ENCODE measurements at regions not wholly inside any gene's neighbourhood (a gene's known extent, or its start where the extent isn't known, plus 50 kb on each side); places are given as distances from the start of the nearest gene placed in this dataset.
A peak's percentile ranks its signal among the peaks of the same experiment; 100 is the strongest.

DNA sequence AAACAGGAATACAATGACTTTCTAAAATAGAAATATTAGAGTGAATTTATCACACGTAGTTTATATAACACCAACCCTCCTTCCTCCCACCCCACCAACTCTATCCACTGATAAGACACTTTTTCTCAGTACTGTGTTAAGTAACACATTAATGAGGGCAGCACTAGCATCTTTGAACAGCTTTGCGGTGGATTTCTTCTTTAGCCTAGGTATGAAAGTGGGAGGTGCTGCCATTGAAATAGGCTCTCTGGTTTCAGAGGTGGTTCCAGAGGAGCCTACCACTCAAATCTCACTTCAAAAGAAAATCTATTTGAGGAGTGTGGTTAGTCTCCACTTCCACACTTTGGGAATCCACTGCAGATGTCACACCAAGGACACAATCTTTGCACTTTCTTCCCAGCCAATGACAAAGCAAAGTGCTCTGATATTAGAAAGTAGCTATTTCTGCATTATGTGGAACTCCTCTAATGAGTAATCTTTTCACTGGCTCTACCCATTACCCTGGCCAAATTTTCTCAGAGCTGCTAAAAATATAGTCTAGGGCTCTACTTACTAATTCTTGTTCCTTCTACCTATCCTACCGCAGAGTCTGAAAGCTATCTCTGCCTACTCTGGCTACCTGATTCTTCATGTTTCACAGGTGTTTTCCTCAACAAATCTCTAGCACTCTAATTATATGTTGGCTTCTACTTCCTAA lies 1667.8 kb downstream of the MRPL39 start:
- no peak overlapping the region for H3K4me2 ChIP-seq (ENCODE audit: low read depth, low read length, poor library complexity, severe bottlenecking)
- H3K27me3 ChIP-seq (ENCODE audit: insufficient read depth, low read length, poor library complexity, severe bottlenecking): no peaks in the 10 kb centered on the region

GRCh38 chr21:23936991-23937390 lies 1670.3 kb downstream of the MRPL39 start:
- H3K27me3 ChIP-seq (ENCODE audit: insufficient read depth, low read length, poor library complexity, severe bottlenecking): no peaks in the 10 kb centered on the region
- H3K4me2 ChIP-seq (ENCODE audit: low read depth, low read length, poor library complexity, severe bottlenecking): no peak overlapping the region
- H3K9me3 ChIP-seq (ENCODE audit: insufficient read depth, low read depth, low read length): no peaks in the 10 kb centered on the region
- no peaks in the 10 kb centered on the region for H4K20me1 ChIP-seq (ENCODE audit: insufficient read depth, low read length, poor library complexity, severe bottlenecking)
- H3K79me2 ChIP-seq (ENCODE audit: insufficient read depth, low read length): no peaks in the 10 kb centered on the region
- H3K4me3 ChIP-seq (ENCODE audit: low read length, poor library complexity, severe bottlenecking): no peak overlapping the region
- no peak for TF ChIP-seq EZH2phosphoT487 (IDR thresholded peaks at IDR 0.05; ENCODE audit: borderline replicate concordance)
- no peak for TF ChIP-seq CTCF (conservative IDR thresholded peaks at IDR 0.05; ENCODE audit: low read length)
- peaks cover 5% of the 10 kb centered on the region for H3K4me1 ChIP-seq (ENCODE audit: insufficient read depth, low read length, poor library complexity, severe bottlenecking)
- H2AFZ ChIP-seq (ENCODE audit: low read length): peak overlapping the region; percentile 14; the same call in 1 of the 2 replicates
- H3F3A ChIP-seq (ENCODE audit: low read depth): no peaks in the 10 kb centered on the region
- H3K9me2 ChIP-seq (replicated peaks; ENCODE audit: low read depth, low read length): no peaks in the 10 kb centered on the region
- no peaks in the 10 kb centered on the region for H3K36me3 ChIP-seq (ENCODE audit: insufficient read depth, low read length)
- no peak overlapping the region for H3K9ac ChIP-seq (ENCODE audit: low read depth, low read length, poor library complexity, severe bottlenecking)

More for the DNA sequence above, 1667.8 kb downstream of the MRPL39 start:
- Histone ChIP-seq H3K4me3 (ENCODE audit: low read length, poor library complexity, severe bottlenecking) (no peak overlapping the region), H3K36me3 (ENCODE audit: insufficient read depth, low read length) (no peaks in the 10 kb centered on the region), H3K9me3 (ENCODE audit: insufficient read depth, low read depth, low read length) (no peaks in the 10 kb centered on the region), H3F3A (ENCODE audit: low read depth) (no peaks in the 10 kb centered on the region), H2AFZ (ENCODE audit: low read length) (no peak overlapping the region), H4K20me1 (ENCODE audit: insufficient read depth, low read length, poor library complexity, severe bottlenecking) (no peaks in the 10 kb centered on the region), H3K4me1 (ENCODE audit: insufficient read depth, low read length, poor library complexity, severe bottlenecking) (no peaks in the 10 kb centered on the region), H3K9ac (ENCODE audit: low read depth, low read length, poor library complexity, severe bottlenecking) (no peak overlapping the region), H3K9me2 (replicated peaks; ENCODE audit: low read depth, low read length) (no peaks in the 10 kb centered on the region), H3K79me2 (ENCODE audit: insufficient read depth, low read length) (no peaks in the 10 kb centered on the region)
- no peak for TF ChIP-seq CTCF (conservative IDR thresholded peaks at IDR 0.05; ENCODE audit: low read length)
- TF ChIP-seq EZH2phosphoT487 (IDR thresholded peaks at IDR 0.05; ENCODE audit: borderline replicate concordance): no peak

DNA sequence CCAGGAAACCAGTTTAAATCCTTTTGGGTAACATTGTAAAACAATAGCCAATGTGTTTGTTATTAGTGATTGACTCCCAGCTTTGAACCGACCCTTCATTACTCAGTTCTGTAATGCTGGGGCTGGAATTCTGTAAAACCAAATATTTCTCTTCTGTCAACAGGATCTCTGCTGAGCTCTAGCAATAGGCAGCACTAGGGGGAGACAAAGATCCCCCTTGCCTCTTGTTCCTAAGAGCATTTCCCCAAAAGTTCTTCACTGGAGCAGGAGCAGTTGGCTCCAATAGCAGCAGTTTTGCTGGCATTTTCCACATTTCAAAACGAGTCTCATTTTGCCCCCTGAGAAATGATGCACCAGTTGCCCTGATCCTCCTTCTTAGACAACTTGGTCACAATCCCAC lies 1671.1 kb downstream of the MRPL39 start:
- Histone ChIP-seq H3K9me2 (replicated peaks; ENCODE audit: low read depth, low read length) (no peaks in the 10 kb centered on the region), H3K27me3 (ENCODE audit: insufficient read depth, low read length, poor library complexity, severe bottlenecking) (no peaks in the 10 kb centered on the region), H3K4me2 (ENCODE audit: low read depth, low read length, poor library complexity, severe bottlenecking) (no peak overlapping the region), H3K4me3 (ENCODE audit: low read length, poor library complexity, severe bottlenecking) (no peak overlapping the region), H4K20me1 (ENCODE audit: insufficient read depth, low read length, poor library complexity, severe bottlenecking) (no peaks in the 10 kb centered on the region), H3F3A (ENCODE audit: low read depth) (no peaks in the 10 kb centered on the region), H3K4me1 (ENCODE audit: insufficient read depth, low read length, poor library complexity, severe bottlenecking) (peaks cover 8% of the 10 kb centered on the region), H3K9ac (ENCODE audit: low read depth, low read length, poor library complexity, severe bottlenecking) (no peak overlapping the region), H3K9me3 (ENCODE audit: insufficient read depth, low read depth, low read length) (no peaks in the 10 kb centered on the region), H3K79me2 (ENCODE audit: insufficient read depth, low read length) (no peaks in the 10 kb centered on the region), H2AFZ (ENCODE audit: low read length) (peak overlapping the region; percentile 14; the same call in 1 of the 2 replicates), H3K36me3 (ENCODE audit: insufficient read depth, low read length) (no peaks in the 10 kb centered on the region)
- TF ChIP-seq CTCF (conservative IDR thresholded peaks at IDR 0.05; ENCODE audit: low read length) (peak; percentile 86), EZH2phosphoT487 (IDR thresholded peaks at IDR 0.05; ENCODE audit: borderline replicate concordance) (no peak)

Data from Loucy (cell line).